Immature natural killer cell (primary cell): ENCODE measurements at regions not wholly inside any gene's neighbourhood (a gene's known extent, or its start where the extent isn't known, plus 50 kb on each side); places are given as distances from the start of the nearest gene placed in this dataset.

Source experiments
- DNase-seq, 3 donors: peaks; one replicate each; pipeline ENCODE4 v3.0.0; 2022; ENCODE audit warnings: mixed read lengths in 1 of 3
- H3K27ac Mint-ChIP-seq, 6 donors: one replicate each; pipeline ENCODE4 v1.8.0; 2020; ENCODE audit warnings: mixed read lengths in 6 of 6, mild to moderate bottlenecking in 5 of 6, inconsistent platforms in 4 of 6, moderate library complexity in 3 of 6
- H3K27me3 Mint-ChIP-seq, 3 donors: one replicate each; pipeline ENCODE4 v1.8.0; 2020 to 2021; ENCODE audit warnings: low read depth in 3 of 3, mild to moderate bottlenecking in 3 of 3, mixed read lengths in 3 of 3, moderate library complexity in 3 of 3, inconsistent platforms in 1 of 3
- H3K36me3 Mint-ChIP-seq, 3 donors: one replicate each; pipeline ENCODE4 v1.8.0; 2020; ENCODE audit warnings: mixed read lengths in 3 of 3, inconsistent platforms in 2 of 3, mild to moderate bottlenecking in 2 of 3
- H3K4me1 Mint-ChIP-seq, 2 donors: one replicate each; pipeline ENCODE4 v1.8.0; 2020; ENCODE audit warnings: inconsistent platforms in 2 of 2, mild to moderate bottlenecking in 2 of 2, mixed read lengths in 2 of 2, moderate library complexity in 1 of 2
- H3K4me3 Mint-ChIP-seq, 5 donors: one replicate each; pipeline ENCODE4 v1.8.0; 2020; ENCODE audit warnings: mild to moderate bottlenecking in 5 of 5, mixed read lengths in 5 of 5, inconsistent platforms in 3 of 5, moderate library complexity in 3 of 5
- H3K9me3 Mint-ChIP-seq, 6 donors: one replicate each; pipeline ENCODE4 v1.8.0; 2020; ENCODE audit warnings: mild to moderate bottlenecking in 6 of 6, mixed read lengths in 6 of 6, inconsistent platforms in 4 of 6, moderate library complexity in 3 of 6

DNA sequence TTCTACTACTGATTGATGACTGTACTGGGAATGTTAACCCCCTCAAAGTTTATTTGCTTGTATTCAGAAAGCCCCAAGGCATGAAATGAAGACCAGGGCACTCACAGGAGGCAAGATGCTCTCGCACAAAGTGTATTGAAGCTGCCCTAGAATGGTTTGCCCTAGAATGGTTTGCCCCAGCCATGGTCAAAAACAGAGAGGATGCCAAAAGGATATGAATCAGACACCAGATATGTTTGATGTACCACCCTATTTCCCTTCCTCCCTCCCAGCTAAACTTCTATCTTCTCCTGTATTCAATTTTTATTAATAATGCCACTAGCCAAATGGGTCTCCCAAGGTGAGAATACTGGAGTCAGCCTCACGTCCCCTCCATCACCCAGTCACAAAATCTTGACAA is 101.3 kb downstream of the TMCO5A start:
- Mint-ChIP-seq H3K27me3 (peaks cover 2 to 10% (median 3%) of the 10 kb centered on the region in 3 donors), H3K27ac (no peak overlapping the region)
- DNase-seq: no peak

GRCh38 chr15:38036790-38037338 is 102.4 kb downstream of the TMCO5A start:
- DNase-seq: no peak
- Mint-ChIP-seq H3K4me1 (peaks cover 9 to 10% of the 10 kb centered on the region in 2 donors), H3K27me3 (peaks cover 2 to 7% (median 2%) of the 10 kb centered on the region in 3 donors), H3K27ac (no peak overlapping the region), H3K4me3 (peak overlapping the region in 1 of 5 donors; percentile 46), H3K36me3 (peaks cover 0 to 3% (median 0%) of the 10 kb centered on the region in 3 donors), H3K9me3 (peaks cover 0 to 3% (median 0%) of the 10 kb centered on the region in 6 donors)

More for the DNA sequence above, 101.3 kb downstream of the TMCO5A start:
- Mint-ChIP-seq H3K9me3 (peaks cover 0 to 3% (median 0%) of the 10 kb centered on the region in 6 donors), H3K4me3 (no peak overlapping the region), H3K4me1 (peaks cover 9 to 10% of the 10 kb centered on the region in 2 donors), H3K36me3 (peaks cover 0 to 3% (median 0%) of the 10 kb centered on the region in 3 donors)

- H3K4me1 Mint-ChIP-seq: peaks cover 10 to 16% of the 10 kb centered on the region in 2 donors
- H3K4me3 Mint-ChIP-seq: no peak overlapping the region
- H3K27ac Mint-ChIP-seq: no peak overlapping the region
- peaks cover 0 to 3% (median 0%) of the 10 kb centered on the region in 6 donors for H3K9me3 Mint-ChIP-seq
- no peak for DNase-seq
- H3K27me3 Mint-ChIP-seq: peaks cover 2 to 9% (median 2%) of the 10 kb centered on the region in 3 donors
- H3K36me3 Mint-ChIP-seq: peaks cover 0 to 3% (median 0%) of the 10 kb centered on the region in 3 donors
Measured at GRCh38 chr15:38038659-38039442, 104.4 kb downstream of the TMCO5A start.

DNA sequence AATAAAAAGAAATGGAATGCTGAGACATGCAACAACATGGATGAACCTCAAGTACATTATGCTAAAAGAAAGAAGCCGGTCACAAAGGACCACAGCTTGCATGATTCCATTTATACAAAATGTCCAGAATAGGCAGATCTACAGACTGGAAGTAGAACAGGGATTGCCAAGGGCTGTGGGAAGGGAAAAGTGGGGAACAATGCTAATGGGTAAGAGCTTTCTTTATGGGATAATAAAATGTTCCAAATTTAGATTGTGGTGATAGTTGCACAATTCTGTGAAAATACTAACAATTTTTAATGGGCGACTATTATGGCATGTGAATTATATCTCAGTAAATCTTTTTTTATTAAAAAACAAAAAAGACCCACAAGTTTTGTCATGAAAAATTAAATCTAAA is 106.2 kb downstream of the TMCO5A start:
- Mint-ChIP-seq H3K27ac (no peak overlapping the region), H3K9me3 (no peaks in the 10 kb centered on the region), H3K4me3 (no peak overlapping the region), H3K36me3 (peaks cover 0 to 3% (median 0%) of the 10 kb centered on the region in 3 donors), H3K4me1 (peaks cover 10 to 16% of the 10 kb centered on the region in 2 donors), H3K27me3 (peaks cover 2 to 9% (median 4%) of the 10 kb centered on the region in 3 donors)
- DNase-seq: no peak

DNA sequence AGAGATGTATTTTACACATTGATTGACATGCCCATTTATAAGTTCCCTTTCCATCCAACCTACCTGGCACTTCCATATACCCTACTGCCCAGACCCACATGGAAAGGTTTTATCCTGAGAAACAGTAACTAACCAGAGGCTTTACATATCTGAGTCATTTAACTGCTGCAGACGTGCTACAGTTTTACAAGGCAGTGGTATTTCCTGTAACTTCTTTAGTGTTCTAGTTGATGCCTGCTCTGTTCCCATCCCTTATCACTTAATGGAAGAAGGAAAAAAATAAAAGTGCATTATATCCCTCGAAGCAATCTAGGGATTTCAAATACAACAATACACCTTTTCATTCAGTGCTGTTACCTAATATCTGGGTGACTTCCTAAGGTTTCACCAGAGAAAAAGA is 107.1 kb downstream of the TMCO5A start:
- H3K9me3 Mint-ChIP-seq: no peaks in the 10 kb centered on the region
- no peak for DNase-seq
- H3K4me1 Mint-ChIP-seq: peaks cover 4 to 11% of the 10 kb centered on the region in 2 donors
- no peaks in the 10 kb centered on the region for H3K36me3 Mint-ChIP-seq
- no peak overlapping the region for H3K4me3 Mint-ChIP-seq
- H3K27ac Mint-ChIP-seq: no peak overlapping the region
- peaks cover 0 to 10% (median 4%) of the 10 kb centered on the region in 3 donors for H3K27me3 Mint-ChIP-seq

GRCh38 chr15:38042211-38042610 is 107.8 kb downstream of the TMCO5A start:
- DNase-seq: no peak
- Mint-ChIP-seq H3K27ac (no peak overlapping the region), H3K4me1 (peaks cover 0 to 7% of the 10 kb centered on the region in 2 donors), H3K4me3 (no peak overlapping the region), H3K36me3 (no peaks in the 10 kb centered on the region), H3K9me3 (no peaks in the 10 kb centered on the region), H3K27me3 (peaks cover 0 to 11% (median 4%) of the 10 kb centered on the region in 3 donors)

DNA sequence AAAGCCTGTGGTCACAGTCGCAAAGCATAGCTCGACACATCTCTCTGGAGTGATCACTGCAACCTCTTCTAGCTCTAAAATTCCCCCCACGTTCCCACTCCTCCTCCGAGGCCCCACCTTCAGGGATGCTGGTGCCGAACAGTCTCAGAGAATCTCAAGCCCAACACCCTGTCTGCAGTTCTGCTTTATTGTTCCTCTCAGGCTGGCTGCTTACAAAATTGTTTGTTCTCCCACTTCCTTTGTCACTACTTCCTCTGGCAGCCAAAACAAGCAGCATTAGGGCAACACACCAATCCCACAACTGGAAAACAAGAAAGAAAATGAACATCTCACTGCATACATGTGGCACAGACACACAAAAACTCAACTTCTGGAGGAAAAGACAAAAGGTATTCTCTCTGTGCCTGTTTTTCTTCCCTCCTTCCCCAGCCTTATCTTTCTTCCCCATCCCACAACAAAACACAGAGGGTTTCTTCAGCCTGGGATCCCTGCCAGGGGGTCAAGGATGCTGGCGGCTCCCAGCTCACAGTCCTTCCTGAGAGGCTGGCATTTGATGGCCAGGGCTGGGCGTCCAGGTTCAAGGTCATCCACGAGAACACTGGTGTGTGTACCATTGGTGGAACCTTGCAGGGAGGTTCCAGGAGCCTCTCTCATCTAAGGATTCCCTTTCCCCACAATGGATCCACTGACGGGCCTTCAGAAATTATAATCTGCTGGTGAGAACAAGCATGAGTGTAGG is 108.4 kb downstream of the TMCO5A start:
- Mint-ChIP-seq H3K27ac (no peak overlapping the region), H3K9me3 (no peaks in the 10 kb centered on the region), H3K4me3 (peak overlapping the region in 1 of 5 donors; percentile 6), H3K36me3 (no peaks in the 10 kb centered on the region), H3K4me1 (peaks cover 0 to 7% of the 10 kb centered on the region in 2 donors), H3K27me3 (peaks cover 0 to 9% (median 4%) of the 10 kb centered on the region in 3 donors)
- DNase-seq: no peak

DNA sequence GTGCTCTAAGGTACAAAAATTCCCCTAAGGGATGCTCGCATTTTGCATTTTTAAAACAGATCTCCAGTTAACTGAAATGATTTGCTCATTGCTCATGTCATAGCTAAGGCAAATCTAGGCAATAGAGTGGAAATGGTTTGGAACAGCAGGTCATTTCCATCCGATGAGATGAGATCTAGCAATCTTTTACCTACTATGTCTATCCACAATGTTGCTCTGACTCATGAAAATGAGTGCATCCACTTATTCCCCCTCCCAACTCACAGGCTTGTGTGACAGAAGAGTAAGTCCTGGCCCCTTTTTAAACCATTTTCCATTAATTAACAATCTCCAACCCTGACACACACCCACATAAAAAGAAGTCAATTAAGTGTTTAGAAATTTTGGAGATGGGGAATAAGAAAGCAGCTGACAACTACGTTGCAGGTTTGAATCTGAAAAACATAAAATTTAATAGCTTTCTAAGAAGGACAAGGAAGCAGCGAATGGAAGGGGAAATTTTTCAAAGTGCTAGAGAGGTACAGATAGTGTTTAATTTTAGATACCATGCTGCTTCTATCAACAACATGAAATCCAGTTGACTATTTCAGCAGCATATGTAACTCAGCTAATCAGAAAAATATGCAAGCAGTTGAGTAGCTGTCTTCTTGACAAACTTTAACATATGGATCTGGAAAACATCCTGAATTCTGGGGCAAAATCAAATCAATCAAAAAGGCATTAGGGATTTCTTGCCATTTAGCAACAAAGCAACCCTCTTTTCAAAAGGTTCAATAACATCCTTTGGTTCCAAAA is 112.0 kb downstream of the TMCO5A start:
- no peak for DNase-seq
- H3K4me3 Mint-ChIP-seq: no peak overlapping the region

GRCh38 chr15:38048001-38048455 is 113.6 kb downstream of the TMCO5A start:
- H3K4me3 Mint-ChIP-seq: no peak overlapping the region
- peaks cover 0 to under 1% of the 10 kb centered on the region in 2 donors for H3K4me1 Mint-ChIP-seq
- DNase-seq: no peak
- H3K27ac Mint-ChIP-seq: no peak overlapping the region
- H3K27me3 Mint-ChIP-seq: peaks cover 0 to 6% (median 5%) of the 10 kb centered on the region in 3 donors
- H3K36me3 Mint-ChIP-seq: no peaks in the 10 kb centered on the region
- H3K9me3 Mint-ChIP-seq: no peaks in the 10 kb centered on the region

More for the DNA sequence above, 112.0 kb downstream of the TMCO5A start:
- Mint-ChIP-seq H3K36me3 (no peaks in the 10 kb centered on the region), H3K27ac (no peak overlapping the region), H3K9me3 (no peaks in the 10 kb centered on the region), H3K27me3 (peaks cover 0 to 7% (median 4%) of the 10 kb centered on the region in 3 donors), H3K4me1 (peaks cover 0 to 7% of the 10 kb centered on the region in 2 donors)

GRCh38 chr15:38049891-38050290 is 115.5 kb downstream of the TMCO5A start:
- no peaks in the 10 kb centered on the region for H3K9me3 Mint-ChIP-seq
- H3K27me3 Mint-ChIP-seq: peaks cover 0 to 5% (median 3%) of the 10 kb centered on the region in 3 donors
- H3K27ac Mint-ChIP-seq: no peak overlapping the region
- no peaks in the 10 kb centered on the region for H3K36me3 Mint-ChIP-seq
- no peak for DNase-seq
- H3K4me1 Mint-ChIP-seq: no peaks in the 10 kb centered on the region
- no peak overlapping the region for H3K4me3 Mint-ChIP-seq

DNA sequence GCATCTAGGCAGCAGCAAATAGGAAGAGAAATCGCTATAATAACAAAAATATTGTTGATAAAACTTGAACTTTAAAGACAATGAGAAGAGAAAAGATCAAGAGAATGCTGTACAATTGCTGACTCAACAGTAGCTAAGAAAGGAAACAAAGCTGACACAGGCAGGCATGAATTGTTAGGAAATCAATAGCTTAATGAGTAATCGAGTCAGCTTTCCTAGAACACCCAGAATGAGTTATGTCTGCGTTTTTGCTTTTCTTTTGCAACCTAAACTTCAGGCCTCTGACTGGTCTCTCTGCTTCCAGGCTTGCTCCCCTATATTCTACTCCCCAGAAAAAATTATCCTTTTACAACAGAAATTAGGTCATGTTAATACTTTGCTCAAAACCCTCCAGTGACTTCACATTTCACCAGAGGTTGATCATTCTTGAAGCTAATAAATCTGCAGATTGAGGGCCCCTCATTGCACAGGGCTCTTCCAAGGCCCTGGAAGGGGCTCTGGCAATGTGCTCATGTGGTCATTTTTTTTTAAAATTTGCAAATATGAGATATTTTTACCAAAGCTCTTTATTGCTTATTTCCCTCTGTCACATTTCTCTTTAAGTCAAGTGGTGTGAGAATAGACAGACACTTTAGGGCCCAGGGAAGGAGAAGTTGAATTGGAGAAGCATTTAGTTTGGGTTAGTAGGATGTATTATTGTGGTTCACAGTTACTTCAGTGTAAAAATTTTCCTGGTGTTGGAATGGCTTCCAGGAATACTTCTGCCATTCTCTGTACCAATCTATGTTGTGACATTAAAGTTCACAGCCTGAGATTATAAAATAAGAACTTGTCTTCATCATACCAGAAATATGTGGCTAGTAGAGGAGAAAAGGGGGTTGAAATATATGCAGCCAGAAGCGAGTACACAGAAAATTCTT is 116.3 kb downstream of the TMCO5A start:
- no peaks in the 10 kb centered on the region for H3K36me3 Mint-ChIP-seq
- no peak overlapping the region for H3K4me3 Mint-ChIP-seq
- peaks cover 0 to 5% (median 2%) of the 10 kb centered on the region in 3 donors for H3K27me3 Mint-ChIP-seq
- no peak for DNase-seq
- no peaks in the 10 kb centered on the region for H3K9me3 Mint-ChIP-seq
- H3K27ac Mint-ChIP-seq: no peak overlapping the region
- no peaks in the 10 kb centered on the region for H3K4me1 Mint-ChIP-seq

- H3K27me3 Mint-ChIP-seq: peaks cover 2% of the 10 kb centered on the region in 3 donors
- no peaks in the 10 kb centered on the region for H3K4me1 Mint-ChIP-seq
- no peak overlapping the region for H3K4me3 Mint-ChIP-seq
- DNase-seq: no peak
- H3K27ac Mint-ChIP-seq: no peak overlapping the region
- H3K36me3 Mint-ChIP-seq: no peaks in the 10 kb centered on the region
- no peaks in the 10 kb centered on the region for H3K9me3 Mint-ChIP-seq
Measured at GRCh38 chr15:38053205-38053604, 118.8 kb downstream of the TMCO5A start.
